Activated CD4-positive, alpha-beta T cell treated with anti-CD3 and anti-CD28 coated beads, Interleukin-2, amount 10 ng/mL, durations not matched to agents 24 days and 14 days (primary cell): ENCODE measurements at regions not wholly inside any gene's neighbourhood (a gene's known extent, or its start where the extent isn't known, plus 50 kb on each side); places are given as distances from the start of the nearest gene placed in this dataset.

Source experiments
- DNase-seq: peaks from one replicate; pipeline ENCODE4 v3.0.0; 2022
- H3K27ac Mint-ChIP-seq: one replicate; pipeline ENCODE4 v1.8.0; 2022; ENCODE audit warnings: mild to moderate bottlenecking, mixed read lengths
- H3K27me3 Mint-ChIP-seq: one replicate; pipeline ENCODE4 v1.8.0; 2022; ENCODE audit warnings: mixed read lengths
- H3K36me3 Mint-ChIP-seq: one replicate; pipeline ENCODE4 v1.8.0; 2022; ENCODE audit warnings: low read depth, mild to moderate bottlenecking, mixed read lengths
- H3K4me1 Mint-ChIP-seq: one replicate; pipeline ENCODE4 v1.8.0; 2021; ENCODE audit warnings: mixed read lengths
- H3K4me3 Mint-ChIP-seq: one replicate; pipeline ENCODE4 v1.8.0; 2022; ENCODE audit warnings: mild to moderate bottlenecking, moderate library complexity, mixed read lengths
- H3K9me3 Mint-ChIP-seq: one replicate; pipeline ENCODE4 v1.8.0; 2021; ENCODE audit warnings: mixed read lengths
- intact Hi-C: fragments of 100-400 bp; cut with micrococcal nuclease; formaldehyde crosslinking; loops from one replicate; pipeline ENCODE4 v1.15.1; 2023

DNA sequence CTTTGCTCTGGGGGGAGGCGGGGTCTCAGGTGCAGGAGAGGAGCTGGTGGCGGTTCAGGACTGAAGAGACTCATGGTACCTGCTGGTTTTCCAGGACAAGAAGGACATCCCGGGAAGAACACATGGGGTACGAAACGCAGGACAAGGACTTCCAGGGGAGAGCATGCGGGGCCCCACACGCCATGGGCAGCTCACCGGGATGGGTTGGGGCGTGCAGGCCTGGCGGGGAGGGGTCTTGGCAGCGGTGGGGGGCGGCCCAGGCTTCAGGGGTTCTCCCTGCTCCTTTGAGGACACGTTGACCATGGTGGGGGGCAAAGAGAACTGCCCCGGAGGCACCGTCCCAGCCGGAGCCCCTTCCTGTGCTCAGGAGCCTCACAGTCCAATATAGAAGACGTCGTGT lies 673.2 kb downstream of the BRD1 start:
- Mint-ChIP-seq H3K27ac (no peak overlapping the region), H3K9me3 (no peaks in the 10 kb centered on the region), H3K4me1 (no peaks in the 10 kb centered on the region), H3K27me3 (no peaks in the 10 kb centered on the region), H3K36me3 (no peaks in the 10 kb centered on the region), H3K4me3 (no peak overlapping the region)
- intact Hi-C loops, result no loop called here
- DNase-seq, result no peak

DNA sequence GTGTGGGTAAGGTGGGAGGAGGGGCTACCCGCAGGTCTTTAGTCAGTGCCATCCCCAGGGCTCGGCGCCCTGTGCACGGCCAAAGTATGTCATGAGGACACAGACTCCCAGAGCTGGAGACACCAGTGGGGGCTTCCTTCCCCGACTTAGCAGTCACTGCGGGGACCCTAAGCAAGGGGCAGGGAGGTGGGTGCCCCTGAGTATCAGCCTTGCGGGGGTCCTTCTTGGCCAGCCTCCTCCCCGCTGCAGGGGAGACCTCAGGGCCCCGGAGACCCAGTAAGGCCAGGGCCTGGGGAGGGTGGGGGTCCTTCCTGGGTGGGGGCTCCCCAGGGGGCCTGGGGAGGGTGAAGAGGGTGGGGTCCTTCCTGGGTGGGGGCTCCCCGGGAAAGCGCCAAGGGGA lies 673.8 kb downstream of the BRD1 start:
- Mint-ChIP-seq H3K4me3 (no peak overlapping the region), H3K9me3 (no peaks in the 10 kb centered on the region), H3K27ac (no peak overlapping the region), H3K4me1 (no peaks in the 10 kb centered on the region), H3K27me3 (no peaks in the 10 kb centered on the region), H3K36me3 (no peaks in the 10 kb centered on the region)
- intact Hi-C loops, result no loop called here
- DNase-seq, result no peak

DNA sequence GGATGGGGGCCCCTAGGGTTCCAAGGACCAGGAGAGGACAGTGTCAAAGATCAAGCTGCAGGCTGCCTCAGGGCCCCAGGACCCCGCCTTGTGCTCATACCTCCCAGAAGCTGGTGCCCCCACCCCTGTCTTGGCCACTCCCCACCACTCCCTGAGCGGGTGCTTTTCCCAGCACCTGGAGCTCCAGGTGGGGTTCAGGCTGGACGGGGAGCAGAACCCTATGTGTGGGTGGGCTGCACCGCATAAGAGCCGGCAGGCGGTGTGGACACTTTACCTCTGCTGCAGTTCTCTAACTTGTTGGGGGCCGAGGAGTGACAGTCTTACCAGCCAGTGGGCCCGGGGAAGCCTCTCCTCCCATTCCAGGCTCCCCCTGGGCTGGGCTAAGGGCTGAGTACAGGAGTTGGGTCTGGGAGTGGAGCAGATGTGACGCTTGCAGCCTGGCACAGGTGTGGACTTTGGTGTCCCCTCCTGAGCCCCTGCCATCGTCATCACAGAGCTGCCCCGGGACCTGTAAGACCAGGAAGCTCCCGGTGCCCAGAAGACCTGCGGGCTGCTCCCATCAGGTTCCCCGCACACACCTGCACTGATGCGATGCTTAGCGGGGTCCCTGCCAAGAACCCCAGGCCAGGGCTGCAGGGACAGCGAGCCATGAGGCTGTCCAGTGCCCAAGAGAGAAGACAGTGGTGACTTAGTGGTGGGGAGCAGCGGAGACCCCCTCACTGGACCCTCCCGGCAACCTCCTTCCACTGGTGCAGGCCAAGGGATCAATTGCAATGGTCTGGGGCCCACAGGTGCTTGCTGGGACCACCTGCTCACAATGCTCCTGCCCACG lies 674.5 kb downstream of the BRD1 start:
- no peak for DNase-seq
- intact Hi-C loops, result no loop called here
- Mint-ChIP-seq H3K27me3 (no peaks in the 10 kb centered on the region), H3K27ac (no peak overlapping the region), H3K9me3 (no peaks in the 10 kb centered on the region), H3K4me3 (no peak overlapping the region), H3K4me1 (no peaks in the 10 kb centered on the region), H3K36me3 (no peaks in the 10 kb centered on the region)

- DNase-seq, result no peak
- Mint-ChIP-seq H3K36me3 (no peaks in the 10 kb centered on the region), H3K9me3 (no peaks in the 10 kb centered on the region), H3K27me3 (no peaks in the 10 kb centered on the region), H3K4me1 (no peaks in the 10 kb centered on the region), H3K4me3 (no peak overlapping the region), H3K27ac (no peak overlapping the region)
- intact Hi-C loops, result no loop called here
Measured at GRCh38 chr22:49152127-49152938, 675.3 kb downstream of the BRD1 start.

GRCh38 chr22:49151256-49152126 lies 676.2 kb downstream of the BRD1 start:
- Mint-ChIP-seq H3K36me3 (no peaks in the 10 kb centered on the region), H3K9me3 (no peaks in the 10 kb centered on the region), H3K4me3 (no peak overlapping the region)

DNA sequence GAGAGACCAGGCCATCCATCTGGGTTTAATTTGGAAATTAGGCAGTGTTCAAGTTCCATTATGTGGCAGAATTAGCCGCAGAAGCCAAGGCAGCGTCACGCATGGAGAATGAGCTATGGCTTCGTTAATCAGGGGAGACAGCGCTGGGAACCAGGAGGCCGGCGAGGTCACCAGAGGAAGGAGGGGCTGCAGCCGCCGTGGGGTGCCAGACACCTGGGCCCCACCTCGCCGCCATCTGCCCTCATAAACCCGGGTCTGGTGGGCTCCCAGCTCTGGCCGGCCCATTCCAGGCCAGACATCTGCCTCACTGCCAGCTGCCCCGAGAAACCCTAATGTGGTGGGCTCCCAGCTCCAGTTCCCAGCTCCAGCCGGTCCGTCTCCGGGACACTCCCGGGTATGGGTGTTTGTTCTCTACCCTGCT lies 676.9 kb downstream of the BRD1 start:
- no peak overlapping the region for H3K4me3 Mint-ChIP-seq
- no peaks in the 10 kb centered on the region for H3K36me3 Mint-ChIP-seq
- no peaks in the 10 kb centered on the region for H3K9me3 Mint-ChIP-seq
- no peaks in the 10 kb centered on the region for H3K27me3 Mint-ChIP-seq
- H3K4me1 Mint-ChIP-seq, result no peaks in the 10 kb centered on the region
- no peak overlapping the region for H3K27ac Mint-ChIP-seq
- intact Hi-C loops, result no loop called here
- no peak for DNase-seq

More at GRCh38 chr22:49151256-49152126, 676.2 kb downstream of the BRD1 start:
- H3K27me3 Mint-ChIP-seq, result no peaks in the 10 kb centered on the region
- intact Hi-C loops, result no loop called here
- no peak for DNase-seq
- no peak overlapping the region for H3K27ac Mint-ChIP-seq
- no peaks in the 10 kb centered on the region for H3K4me1 Mint-ChIP-seq

GRCh38 chr22:49149721-49150608 lies 677.7 kb downstream of the BRD1 start:
- DNase-seq, result no peak
- intact Hi-C loops, result no loop called here
- Mint-ChIP-seq H3K9me3 (no peaks in the 10 kb centered on the region), H3K36me3 (no peaks in the 10 kb centered on the region), H3K27ac (no peak overlapping the region), H3K4me3 (no peak overlapping the region), H3K27me3 (no peaks in the 10 kb centered on the region), H3K4me1 (no peaks in the 10 kb centered on the region)

DNA sequence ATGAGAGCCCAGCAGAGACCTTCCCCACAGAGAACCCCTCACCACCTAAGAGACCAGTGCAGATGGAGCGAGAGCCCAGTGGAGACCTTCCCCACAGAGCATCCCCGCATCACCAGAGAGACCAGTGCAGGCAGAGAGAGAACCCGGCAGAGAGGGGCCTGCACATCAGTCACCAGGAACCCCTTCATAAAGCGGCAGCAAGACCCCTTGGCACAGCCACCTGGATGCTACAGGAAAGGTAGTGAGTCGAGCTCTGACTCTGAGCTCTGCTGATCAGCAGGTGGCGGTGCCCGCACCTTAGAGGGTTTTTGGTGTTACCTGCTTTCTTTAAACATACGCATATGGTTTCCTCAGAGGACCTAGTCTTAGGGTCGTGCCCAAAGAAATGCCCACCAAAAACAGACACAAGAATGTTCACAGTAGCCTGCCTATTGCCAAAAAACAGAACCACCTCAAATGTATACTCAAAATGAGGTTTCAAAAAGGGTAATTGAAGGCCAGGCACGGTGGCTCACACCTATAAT lies 678.7 kb downstream of the BRD1 start:
- H3K27me3 Mint-ChIP-seq, result no peaks in the 10 kb centered on the region
- no peaks in the 10 kb centered on the region for H3K9me3 Mint-ChIP-seq
- H3K4me3 Mint-ChIP-seq, result no peak overlapping the region
- DNase-seq, result no peak
- H3K4me1 Mint-ChIP-seq, result no peaks in the 10 kb centered on the region
- intact Hi-C loops, result no loop called here
- no peak overlapping the region for H3K27ac Mint-ChIP-seq
- no peaks in the 10 kb centered on the region for H3K36me3 Mint-ChIP-seq

DNA sequence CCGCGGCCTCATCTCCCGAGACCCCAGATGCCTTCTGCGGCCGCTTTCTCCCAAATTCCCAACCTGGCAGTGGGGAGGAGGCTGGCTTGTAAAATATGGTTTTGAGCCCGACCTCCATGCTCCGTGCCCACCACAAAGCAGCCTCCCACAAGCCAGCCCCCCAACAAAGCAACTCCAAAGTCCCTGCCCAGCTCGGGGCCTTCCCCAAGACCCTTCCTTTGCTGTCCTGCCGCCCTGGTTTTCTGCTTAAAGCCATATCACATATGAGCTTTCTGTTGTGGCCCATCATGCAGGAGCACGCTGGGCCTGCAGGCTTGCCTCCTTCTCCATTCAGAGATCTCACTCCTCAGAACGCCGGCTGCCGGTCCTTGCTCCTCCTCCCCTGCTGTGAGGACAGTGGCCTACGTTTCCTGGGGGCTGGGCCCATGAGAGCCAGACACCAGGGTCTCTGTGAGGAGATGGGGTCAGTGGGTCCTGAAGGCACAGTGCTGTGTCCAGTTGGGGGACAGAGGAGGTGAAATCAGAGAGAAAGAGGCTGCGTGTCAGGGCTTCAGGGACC lies 680.0 kb downstream of the BRD1 start:
- no peaks in the 10 kb centered on the region for H3K4me1 Mint-ChIP-seq
- no peaks in the 10 kb centered on the region for H3K36me3 Mint-ChIP-seq
- H3K4me3 Mint-ChIP-seq, result no peak overlapping the region
- no peak overlapping the region for H3K27ac Mint-ChIP-seq
- no peaks in the 10 kb centered on the region for H3K27me3 Mint-ChIP-seq
- no peak for DNase-seq
- no peaks in the 10 kb centered on the region for H3K9me3 Mint-ChIP-seq
- intact Hi-C loops, result no loop called here

DNA sequence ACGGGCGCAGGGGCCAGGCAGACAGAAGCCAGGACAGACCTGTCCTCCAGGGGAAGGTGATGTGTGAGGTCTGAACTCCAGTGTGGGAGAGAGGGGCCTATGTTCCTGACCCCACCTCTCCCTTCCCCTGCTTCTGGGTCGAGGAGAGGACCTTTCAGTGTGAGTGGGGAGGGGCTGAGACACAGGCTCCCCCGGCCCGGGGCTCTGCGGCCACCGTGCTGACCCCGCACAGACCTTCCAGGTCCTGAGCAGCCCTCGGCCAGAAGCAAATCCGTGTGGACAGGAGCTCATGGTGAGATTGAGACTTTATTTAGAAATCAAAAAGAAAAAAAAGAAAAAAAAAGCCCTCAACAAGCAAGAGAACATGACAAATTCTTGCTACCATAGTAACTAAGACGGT lies 680.5 kb downstream of the BRD1 start:
- intact Hi-C loops, result no loop called here
- Mint-ChIP-seq H3K4me3 (no peak overlapping the region), H3K27me3 (no peaks in the 10 kb centered on the region), H3K36me3 (no peaks in the 10 kb centered on the region), H3K4me1 (no peaks in the 10 kb centered on the region), H3K27ac (no peak overlapping the region), H3K9me3 (no peaks in the 10 kb centered on the region)
- DNase-seq, result no peak

- Mint-ChIP-seq H3K27me3 (no peaks in the 10 kb centered on the region), H3K9me3 (no peaks in the 10 kb centered on the region), H3K4me1 (no peaks in the 10 kb centered on the region), H3K27ac (no peak overlapping the region), H3K36me3 (no peaks in the 10 kb centered on the region), H3K4me3 (no peak overlapping the region)
- intact Hi-C loops, result no loop called here
- no peak for DNase-seq
Measured at GRCh38 chr22:49146511-49146910, 681.2 kb downstream of the BRD1 start.

DNA sequence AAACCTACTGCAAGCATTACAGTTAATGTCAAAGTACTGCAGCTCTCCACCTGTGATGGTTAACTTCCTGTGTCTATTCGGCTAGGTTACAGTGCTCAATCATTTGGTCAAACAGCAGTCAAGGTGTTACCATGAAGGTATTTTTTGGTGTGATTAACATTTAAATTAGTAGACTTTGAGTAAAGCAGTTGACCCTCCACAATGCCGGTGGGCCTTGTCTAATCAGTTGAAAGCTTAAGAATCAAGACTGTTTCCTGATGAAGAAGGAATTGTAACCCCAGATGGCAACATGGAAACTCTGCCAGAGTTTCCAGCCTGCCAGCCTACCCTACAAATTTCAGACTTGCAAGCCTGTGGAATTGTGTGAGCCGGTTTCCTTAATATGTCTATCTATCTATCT lies 683.9 kb downstream of the BRD1 start:
- no peaks in the 10 kb centered on the region for H3K9me3 Mint-ChIP-seq
- intact Hi-C loops, result no loop called here

GRCh38 chr22:49142891-49143290 lies 684.8 kb downstream of the BRD1 start:
- Mint-ChIP-seq H3K4me1 (no peaks in the 10 kb centered on the region), H3K27ac (no peak overlapping the region), H3K27me3 (no peaks in the 10 kb centered on the region), H3K4me3 (no peak overlapping the region), H3K9me3 (no peaks in the 10 kb centered on the region), H3K36me3 (no peaks in the 10 kb centered on the region)
- no peak for DNase-seq
- intact Hi-C loops, result no loop called here

More for the DNA sequence above, 683.9 kb downstream of the BRD1 start:
- H3K36me3 Mint-ChIP-seq, result no peaks in the 10 kb centered on the region
- no peaks in the 10 kb centered on the region for H3K27me3 Mint-ChIP-seq
- H3K4me3 Mint-ChIP-seq, result no peak overlapping the region
- no peak for DNase-seq
- no peaks in the 10 kb centered on the region for H3K4me1 Mint-ChIP-seq
- no peak overlapping the region for H3K27ac Mint-ChIP-seq
